Neural crest cell (in vitro differentiated cells): ENCODE measurements at regions not wholly inside any gene's neighbourhood (a gene's known extent, or its start where the extent isn't known, plus 50 kb on each side); places are given as distances from the start of the nearest gene placed in this dataset.

Experiments
- DNase-seq: peaks from one replicate; pipeline ENCODE4 v3.0.0; 2021; ENCODE audit warnings: low read depth, mixed read lengths, low spot score
- H3K27ac Mint-ChIP-seq: one replicate; pipeline ENCODE4 v1.8.0; 2021; ENCODE audit warnings: mild to moderate bottlenecking, mixed read lengths; ENCODE audit not compliant: unreplicated experiment
- H3K27me3 Mint-ChIP-seq: 2 replicates; pipeline ENCODE4 v1.8.0; 2021; ENCODE audit warnings: low read depth, mild to moderate bottlenecking, mixed read lengths
- H3K36me3 Mint-ChIP-seq: 2 replicates; pipeline ENCODE4 v1.8.0; 2021; ENCODE audit warnings: low read depth, mild to moderate bottlenecking, mixed read lengths
- H3K4me1 Mint-ChIP-seq: 2 replicates; pipeline ENCODE4 v1.8.0; 2021; ENCODE audit warnings: mixed read lengths
- H3K4me3 Mint-ChIP-seq: one replicate; pipeline ENCODE4 v1.8.0; 2021; ENCODE audit warnings: mild to moderate bottlenecking, mixed read lengths
- H3K9me3 Mint-ChIP-seq: 2 replicates; pipeline ENCODE4 v1.8.0; 2021; ENCODE audit warnings: mixed read lengths
- TF ChIP-seq, protein P1 (sequence below): fragments of 200-600 bp; sonication (generic); conservative IDR thresholded peaks from 2 replicates; pipeline ENCODE4 v1.5.0; 2021; ENCODE audit warnings: antibody characterized with exemption, mild to moderate bottlenecking

DNA sequence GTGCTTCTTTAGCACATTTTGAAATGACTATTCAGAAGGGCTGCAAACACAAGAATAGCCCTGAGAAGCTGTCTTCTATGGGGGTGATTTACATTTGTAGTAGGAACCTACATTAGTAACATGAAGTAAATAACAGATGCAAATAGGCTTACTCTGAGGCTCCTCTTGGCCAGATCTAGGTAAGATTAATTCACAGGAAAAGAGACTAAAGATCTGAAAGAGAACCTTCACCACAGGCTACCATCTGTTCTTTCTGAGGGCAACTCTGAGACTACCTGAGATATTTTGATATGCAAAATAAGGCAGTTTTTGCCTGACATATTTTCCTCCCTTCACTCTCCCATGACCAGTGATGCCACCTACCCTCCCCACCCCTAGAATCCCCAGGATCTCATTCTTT, 1267.8 kb downstream of the PLA2G4A start:
- Mint-ChIP-seq H3K27ac (no peak overlapping the region), H3K9me3 (peaks cover 3% of the 10 kb centered on the region), H3K36me3 (no peaks in the 10 kb centered on the region), H3K27me3 (no peaks in the 10 kb centered on the region), H3K4me1 (no peaks in the 10 kb centered on the region), H3K4me3 (no peak overlapping the region)
- DNase-seq: no peak
- TF ChIP-seq, protein P1, sequence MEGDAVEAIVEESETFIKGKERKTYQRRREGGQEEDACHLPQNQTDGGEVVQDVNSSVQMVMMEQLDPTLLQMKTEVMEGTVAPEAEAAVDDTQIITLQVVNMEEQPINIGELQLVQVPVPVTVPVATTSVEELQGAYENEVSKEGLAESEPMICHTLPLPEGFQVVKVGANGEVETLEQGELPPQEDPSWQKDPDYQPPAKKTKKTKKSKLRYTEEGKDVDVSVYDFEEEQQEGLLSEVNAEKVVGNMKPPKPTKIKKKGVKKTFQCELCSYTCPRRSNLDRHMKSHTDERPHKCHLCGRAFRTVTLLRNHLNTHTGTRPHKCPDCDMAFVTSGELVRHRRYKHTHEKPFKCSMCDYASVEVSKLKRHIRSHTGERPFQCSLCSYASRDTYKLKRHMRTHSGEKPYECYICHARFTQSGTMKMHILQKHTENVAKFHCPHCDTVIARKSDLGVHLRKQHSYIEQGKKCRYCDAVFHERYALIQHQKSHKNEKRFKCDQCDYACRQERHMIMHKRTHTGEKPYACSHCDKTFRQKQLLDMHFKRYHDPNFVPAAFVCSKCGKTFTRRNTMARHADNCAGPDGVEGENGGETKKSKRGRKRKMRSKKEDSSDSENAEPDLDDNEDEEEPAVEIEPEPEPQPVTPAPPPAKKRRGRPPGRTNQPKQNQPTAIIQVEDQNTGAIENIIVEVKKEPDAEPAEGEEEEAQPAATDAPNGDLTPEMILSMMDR: no peak

DNA sequence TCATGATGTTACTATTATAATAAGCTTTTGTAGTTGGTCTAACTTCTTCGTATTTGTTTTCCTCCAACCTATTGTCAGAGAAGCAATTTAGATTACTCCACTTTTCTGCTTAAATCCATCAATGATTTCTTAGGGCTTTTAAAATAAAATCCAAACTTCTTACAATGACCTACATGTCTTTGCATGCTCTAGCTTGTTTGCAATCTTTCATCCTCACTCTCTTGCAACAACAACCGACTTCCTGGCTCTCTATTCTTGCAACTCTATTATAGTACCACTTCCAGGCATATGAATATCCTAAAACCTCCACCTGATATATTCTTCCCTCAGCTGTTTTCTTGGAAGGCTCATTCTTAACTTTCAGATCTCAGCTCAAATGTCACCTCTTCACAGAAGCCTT, 1288.7 kb downstream of the PLA2G4A start:
- H3K9me3 Mint-ChIP-seq: no peaks in the 10 kb centered on the region
- DNase-seq: no peak
- TF ChIP-seq, protein P1: no peak
- H3K27me3 Mint-ChIP-seq: no peaks in the 10 kb centered on the region
- no peaks in the 10 kb centered on the region for H3K4me1 Mint-ChIP-seq
- no peak overlapping the region for H3K27ac Mint-ChIP-seq
- no peak overlapping the region for H3K4me3 Mint-ChIP-seq
- H3K36me3 Mint-ChIP-seq: no peaks in the 10 kb centered on the region

DNA sequence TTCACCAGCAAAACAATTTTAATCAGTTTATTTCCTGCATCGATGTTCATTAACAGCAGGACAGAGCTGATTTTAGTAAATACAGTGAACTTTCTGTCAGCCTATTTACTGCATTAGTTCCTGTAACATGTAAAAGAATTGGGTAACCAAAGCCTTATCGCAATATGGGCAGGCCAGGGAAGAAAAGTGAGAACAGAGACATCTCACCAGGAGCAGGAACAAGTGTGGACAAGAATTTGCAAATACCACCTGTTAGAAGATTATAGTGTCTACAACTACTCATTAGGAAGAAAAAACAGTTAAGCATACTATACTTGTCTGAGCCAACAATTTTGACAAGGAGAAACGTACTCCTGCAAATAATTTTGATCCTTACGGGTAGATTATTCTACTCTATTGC, 1293.9 kb downstream of the PLA2G4A start:
- H3K36me3 Mint-ChIP-seq: no peaks in the 10 kb centered on the region
- H3K9me3 Mint-ChIP-seq: no peaks in the 10 kb centered on the region
- H3K4me3 Mint-ChIP-seq: no peak overlapping the region
- no peak for DNase-seq
- no peaks in the 10 kb centered on the region for H3K27me3 Mint-ChIP-seq
- H3K27ac Mint-ChIP-seq: no peak overlapping the region
- TF ChIP-seq, protein P1: no peak
- no peaks in the 10 kb centered on the region for H3K4me1 Mint-ChIP-seq

- no peaks in the 10 kb centered on the region for H3K27me3 Mint-ChIP-seq
- DNase-seq: no peak
- H3K36me3 Mint-ChIP-seq: no peaks in the 10 kb centered on the region
- H3K27ac Mint-ChIP-seq: no peak overlapping the region
- H3K9me3 Mint-ChIP-seq: peaks cover 6% of the 10 kb centered on the region
- H3K4me3 Mint-ChIP-seq: no peak overlapping the region
- TF ChIP-seq, protein P1: no peak
- no peaks in the 10 kb centered on the region for H3K4me1 Mint-ChIP-seq
These were observed 1298.8 kb downstream of the PLA2G4A start for GRCh38 chr1:188127507-188127906.

- DNase-seq: no peak
- Mint-ChIP-seq H3K27me3 (no peaks in the 10 kb centered on the region), H3K9me3 (peaks cover 6% of the 10 kb centered on the region), H3K4me1 (no peaks in the 10 kb centered on the region), H3K4me3 (no peak overlapping the region), H3K27ac (no peak overlapping the region), H3K36me3 (no peaks in the 10 kb centered on the region)
- TF ChIP-seq, protein P1: no peak
These were observed 1300.0 kb downstream of the PLA2G4A start for GRCh38 chr1:188128761-188129160.
